Stimulated activated CD4-positive, alpha-beta T cell treated with anti-CD3 and anti-CD28 coated beads, Interleukin-2, amount 100 ng/mL, for 4 hours (primary cell): ENCODE measurements at regions not wholly inside any gene's neighbourhood (a gene's known extent, or its start where the extent isn't known, plus 50 kb on each side); places are given as distances from the start of the nearest gene placed in this dataset.

Experiments
- DNase-seq: peaks from one replicate; pipeline ENCODE4 v3.0.0-alpha.2; 2020; ENCODE audit warnings: low read depth

- no peak for DNase-seq
Observed at GRCh38 chr6:129967427-129967826, 51.0 kb upstream of the L3MBTL3 start.

GRCh38 chr6:129966125-129966524, 52.3 kb upstream of the L3MBTL3 start:
- no peak for DNase-seq

GRCh38 chr6:129965096-129965495, 53.3 kb upstream of the L3MBTL3 start:
- no peak for DNase-seq

GRCh38 chr6:129959358-129959930, 58.9 kb upstream of the L3MBTL3 start:
- no peak for DNase-seq

GRCh38 chr6:129957941-129958898, 60.2 kb upstream of the L3MBTL3 start:
- DNase-seq = no peak

GRCh38 chr6:129955584-129955983, 62.8 kb upstream of the L3MBTL3 start:
- DNase-seq = no peak

- DNase-seq = no peak
Observed at GRCh38 chr6:129954749-129955431, 63.5 kb upstream of the L3MBTL3 start.

GRCh38 chr6:129947797-129948196, 70.6 kb upstream of the L3MBTL3 start:
- DNase-seq = no peak

- DNase-seq = no peak
Observed at GRCh38 chr6:129946439-129947140, 71.8 kb upstream of the L3MBTL3 start.

GRCh38 chr6:129943637-129944271, 74.6 kb upstream of the L3MBTL3 start:
- DNase-seq = no peak

GRCh38 chr6:129940454-129941195, 77.8 kb upstream of the L3MBTL3 start:
- no peak for DNase-seq

- DNase-seq = no peak
Observed at GRCh38 chr6:129938249-129939020, 77.3 kb upstream of the TMEM244 start.

GRCh38 chr6:129936329-129937165, 75.4 kb upstream of the TMEM244 start:
- peak; percentile 19 for DNase-seq

GRCh38 chr6:129932321-129932720, 71.2 kb upstream of the TMEM244 start:
- no peak for DNase-seq

GRCh38 chr6:129929433-129929832, 68.3 kb upstream of the TMEM244 start:
- no peak for DNase-seq

GRCh38 chr6:129923530-129924250, 62.6 kb upstream of the TMEM244 start:
- no peak for DNase-seq

GRCh38 chr6:129921169-129921817, 60.2 kb upstream of the TMEM244 start:
- DNase-seq = no peak
